HG03342 (cell line): ENCODE measurements at regions not wholly inside any gene's neighbourhood (a gene's known extent, or its start where the extent isn't known, plus 50 kb on each side); places are given as distances from the start of the nearest gene placed in this dataset.

Source experiments
- ATAC-seq: cut with Tn5 transposase; IDR thresholded peaks from one replicate; pipeline ENCODE4 v1.9.1; 2021; ENCODE audit warnings: mild to moderate bottlenecking, moderate library complexity; ENCODE audit not compliant: unreplicated experiment

- no peak for ATAC-seq
Measured at GRCh38 chr10:44326474-44327030, 58.3 kb downstream of the CXCL12 start.

- no peak for ATAC-seq
Measured at GRCh38 chr10:44325596-44326307, 59.1 kb downstream of the CXCL12 start.

GRCh38 chr10:44325157-44325556, 59.7 kb downstream of the CXCL12 start:
- ATAC-seq, result no peak

- ATAC-seq, result no peak
Measured at GRCh38 chr10:44323838-44324237, 61.1 kb downstream of the CXCL12 start.

- no peak for ATAC-seq
Measured at GRCh38 chr10:44322137-44322536, 62.8 kb downstream of the CXCL12 start.

- no peak for ATAC-seq
Measured at GRCh38 chr10:44320756-44321155, 64.1 kb downstream of the CXCL12 start.

GRCh38 chr10:44317856-44318255, 67.0 kb downstream of the CXCL12 start:
- no peak for ATAC-seq

- no peak for ATAC-seq
Measured at GRCh38 chr10:44316922-44317215, 68.0 kb downstream of the CXCL12 start.

GRCh38 chr10:44316187-44316921, 68.5 kb downstream of the CXCL12 start:
- ATAC-seq, result peak; percentile 51

- ATAC-seq, result no peak
Measured at GRCh38 chr10:44314802-44315460, 70.0 kb downstream of the CXCL12 start.

- ATAC-seq, result no peak
Measured at GRCh38 chr10:44313761-44314165, 71.1 kb downstream of the CXCL12 start.

- ATAC-seq, result peak; percentile 29
Measured at GRCh38 chr10:44312401-44312800, 72.5 kb downstream of the CXCL12 start.

- ATAC-seq, result no peak
Measured at GRCh38 chr10:44311563-44312051, 73.3 kb downstream of the CXCL12 start.

GRCh38 chr10:44310762-44311562, 73.9 kb downstream of the CXCL12 start:
- ATAC-seq, result peak; percentile 72

GRCh38 chr10:44309939-44310761, 74.7 kb downstream of the CXCL12 start:
- ATAC-seq, result no peak

GRCh38 chr10:44309361-44309760, 75.5 kb downstream of the CXCL12 start:
- ATAC-seq, result no peak

- ATAC-seq, result no peak
Measured at GRCh38 chr10:44308935-44309334, 76.0 kb downstream of the CXCL12 start.

GRCh38 chr10:44307691-44308090, 77.2 kb downstream of the CXCL12 start:
- no peak for ATAC-seq

- no peak for ATAC-seq
Measured at GRCh38 chr10:44306762-44307161, 78.1 kb downstream of the CXCL12 start.

- ATAC-seq, result no peak
Measured at GRCh38 chr10:44306147-44306710, 78.7 kb downstream of the CXCL12 start.
